GM12801 (cell line): ENCODE measurements at regions not wholly inside any gene's neighbourhood (a gene's known extent, or its start where the extent isn't known, plus 50 kb on each side); places are given as distances from the start of the nearest gene placed in this dataset.

Experiments used
- TF ChIP-seq, protein P1 (sequence below): IDR thresholded peaks from one replicate; pipeline ENCODE4 v1.5.1; 2011; ENCODE audit warnings: control low read depth; ENCODE audit not compliant: insufficient read length; ENCODE audit errors: extremely low read depth

DNA sequence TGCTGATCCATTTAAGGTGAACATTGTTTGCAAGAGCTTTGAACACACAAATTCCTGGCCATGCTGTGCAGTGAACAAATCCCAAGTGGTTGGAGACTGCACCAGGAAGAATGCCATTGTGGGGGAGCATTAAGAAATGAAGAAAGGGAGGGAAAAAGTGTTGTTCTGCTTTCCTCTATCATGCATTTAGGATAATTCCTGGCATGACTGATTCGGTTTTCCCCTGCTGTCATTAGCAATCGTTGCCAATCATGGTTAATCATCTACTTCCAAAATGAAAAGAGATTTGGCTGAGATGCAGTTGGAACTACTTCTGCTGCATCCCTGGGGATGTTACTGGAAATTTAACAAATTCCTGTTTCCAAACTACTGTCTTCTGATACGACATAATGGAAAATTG is 73.7 kb upstream of the ZPLD1 start:
- TF ChIP-seq, protein P1, sequence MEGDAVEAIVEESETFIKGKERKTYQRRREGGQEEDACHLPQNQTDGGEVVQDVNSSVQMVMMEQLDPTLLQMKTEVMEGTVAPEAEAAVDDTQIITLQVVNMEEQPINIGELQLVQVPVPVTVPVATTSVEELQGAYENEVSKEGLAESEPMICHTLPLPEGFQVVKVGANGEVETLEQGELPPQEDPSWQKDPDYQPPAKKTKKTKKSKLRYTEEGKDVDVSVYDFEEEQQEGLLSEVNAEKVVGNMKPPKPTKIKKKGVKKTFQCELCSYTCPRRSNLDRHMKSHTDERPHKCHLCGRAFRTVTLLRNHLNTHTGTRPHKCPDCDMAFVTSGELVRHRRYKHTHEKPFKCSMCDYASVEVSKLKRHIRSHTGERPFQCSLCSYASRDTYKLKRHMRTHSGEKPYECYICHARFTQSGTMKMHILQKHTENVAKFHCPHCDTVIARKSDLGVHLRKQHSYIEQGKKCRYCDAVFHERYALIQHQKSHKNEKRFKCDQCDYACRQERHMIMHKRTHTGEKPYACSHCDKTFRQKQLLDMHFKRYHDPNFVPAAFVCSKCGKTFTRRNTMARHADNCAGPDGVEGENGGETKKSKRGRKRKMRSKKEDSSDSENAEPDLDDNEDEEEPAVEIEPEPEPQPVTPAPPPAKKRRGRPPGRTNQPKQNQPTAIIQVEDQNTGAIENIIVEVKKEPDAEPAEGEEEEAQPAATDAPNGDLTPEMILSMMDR, result no peak

DNA sequence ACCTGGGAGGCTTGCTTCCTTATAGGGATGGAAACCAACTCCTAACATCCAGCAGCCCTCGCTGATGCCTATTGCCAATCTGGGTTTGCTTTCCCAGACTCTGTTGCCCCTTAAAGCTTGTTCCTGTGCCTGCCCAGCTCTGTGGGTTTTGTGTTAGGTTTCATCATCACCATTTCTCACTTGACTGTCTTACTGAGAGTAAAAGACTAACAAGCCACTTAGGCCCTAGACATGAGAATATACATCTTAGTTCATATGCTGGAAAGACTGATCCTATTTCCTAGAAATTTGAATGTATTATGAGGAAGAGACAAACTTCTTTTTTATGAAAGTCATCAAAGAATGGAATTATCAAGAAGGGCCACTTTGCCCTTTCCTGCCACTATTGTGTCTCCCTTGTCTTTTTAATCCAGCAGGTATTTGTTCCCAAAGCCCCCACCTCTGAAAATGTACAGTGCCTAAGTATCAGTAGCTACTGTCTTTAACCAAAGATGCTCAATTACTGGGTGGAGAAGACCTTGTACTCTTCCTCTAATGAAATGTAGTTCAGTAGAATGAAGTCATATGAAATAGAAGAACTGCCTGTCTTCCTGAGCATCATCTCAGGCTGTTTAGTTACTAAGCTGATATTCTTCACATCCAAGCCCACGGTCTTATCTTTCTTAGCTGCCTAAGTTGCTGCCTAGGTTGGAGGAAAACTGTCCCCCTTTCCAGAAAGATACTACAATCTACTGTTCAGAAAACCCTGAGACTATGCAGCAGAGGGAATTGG is 59.8 kb upstream of the ZPLD1 start:
- TF ChIP-seq, protein P1, result no peak

DNA sequence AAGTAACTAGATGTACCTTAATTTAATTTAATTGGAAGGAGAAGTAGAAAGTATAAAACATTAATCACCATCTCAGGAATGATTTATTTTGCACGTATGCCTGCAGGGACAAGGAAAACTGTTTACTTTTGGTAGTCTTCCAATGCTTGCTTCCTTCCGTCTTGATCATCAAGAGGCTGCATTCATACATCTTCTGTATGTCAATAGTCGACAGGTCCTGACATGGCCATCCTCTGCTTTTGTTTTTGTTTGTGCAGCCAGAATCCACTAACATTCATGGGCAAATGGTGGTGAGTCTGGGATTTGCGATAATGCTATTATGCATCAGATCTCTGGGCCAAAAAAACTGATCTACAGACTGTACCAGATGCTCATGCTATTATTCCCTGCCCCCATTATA is 56.6 kb upstream of the ZPLD1 start:
- TF ChIP-seq, protein P1, result no peak
